Esophagus mucosa (tissue), 1 donor: ENCODE measurements at regions not wholly inside any gene's neighbourhood (a gene's known extent, or its start where the extent isn't known, plus 50 kb on each side); places are given as distances from the start of the nearest gene placed in this dataset.

Experiments used
- ATAC-seq: fragments of 200-7000 bp; cut with Tn5 transposase; one replicate; pipeline ENCODE4 v1.9.1; 2020
- donor health status: DM: yes; HTN: yes; CAD: no.

DNA sequence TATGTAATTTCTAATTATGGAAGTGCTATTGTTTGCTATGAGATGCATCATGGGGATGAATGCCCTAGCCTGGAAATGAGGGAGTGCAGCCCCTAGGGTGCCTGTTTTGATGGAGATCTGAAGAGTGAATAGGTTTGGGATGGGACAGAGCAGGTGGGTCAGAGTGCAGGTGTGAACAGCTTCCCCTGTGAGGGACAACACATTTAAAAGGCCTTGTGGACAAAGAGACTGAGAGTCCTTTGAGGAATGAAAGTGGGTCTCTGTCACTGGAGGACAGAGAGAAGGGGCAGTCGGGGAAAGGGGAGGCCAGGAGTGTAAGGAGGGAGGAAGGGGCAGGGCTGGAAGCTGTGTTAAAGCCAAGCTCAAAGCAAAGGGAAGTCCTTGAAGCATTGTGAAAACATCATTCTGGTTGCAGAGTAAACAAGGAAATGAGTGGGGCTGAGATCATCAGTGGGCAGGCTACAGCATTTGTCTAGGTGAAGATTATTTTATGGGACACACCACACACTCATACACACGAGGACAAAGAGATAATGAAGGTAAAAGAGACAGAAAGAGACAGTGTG, 877.6 kb downstream of the SLC4A3 start:
- ATAC-seq = peak; percentile 84

DNA sequence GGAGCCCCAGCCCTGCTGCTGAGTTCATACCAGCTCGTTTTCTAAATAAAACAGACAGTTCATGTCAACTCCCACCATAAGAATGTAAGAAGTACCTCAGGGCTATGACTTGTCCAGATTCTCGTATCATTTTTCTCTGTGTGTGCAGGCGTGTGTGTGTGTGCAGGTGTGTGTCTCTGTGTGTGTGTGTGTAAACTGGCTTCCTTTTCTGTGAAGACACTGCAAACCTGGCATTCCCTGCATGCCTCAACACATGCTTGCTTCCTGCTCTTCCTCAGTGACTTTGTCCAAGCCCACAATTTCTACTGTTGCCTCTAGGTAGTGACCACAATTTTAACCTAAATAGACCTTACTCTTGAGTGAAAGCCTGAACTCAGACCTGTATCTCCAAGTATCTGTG, 879.0 kb downstream of the SLC4A3 start:
- ATAC-seq = no peak

DNA sequence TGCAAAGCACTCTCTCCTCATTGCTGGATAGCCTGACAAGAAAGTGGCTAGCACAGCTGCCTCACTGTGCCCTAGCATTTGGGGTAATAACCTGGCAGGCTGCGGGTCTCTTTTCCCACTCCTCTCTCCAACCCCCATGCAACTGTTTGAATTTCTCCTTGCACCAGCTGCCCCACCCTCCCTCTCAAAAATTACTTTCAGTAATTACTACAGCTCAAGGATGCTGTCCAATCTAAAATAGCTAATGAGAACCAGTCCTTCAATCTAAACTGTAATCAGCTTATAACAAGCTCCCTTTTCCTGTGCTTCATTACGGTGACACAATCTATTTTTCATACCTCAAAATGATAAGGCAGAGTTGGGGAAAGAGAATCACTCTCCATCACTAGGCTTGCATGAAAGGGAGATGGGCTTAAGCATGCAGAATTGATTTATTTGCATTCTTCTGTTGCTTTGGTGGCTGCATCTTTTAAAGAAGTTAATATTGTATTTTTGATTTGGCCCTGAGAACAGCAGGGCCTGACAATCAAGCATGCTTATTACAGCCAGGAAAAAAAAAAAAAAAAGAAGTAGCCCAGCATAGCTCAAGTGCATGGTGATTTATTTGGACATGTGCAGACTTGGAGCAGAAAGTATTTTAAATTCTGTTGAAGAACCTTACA, 881.8 kb downstream of the SLC4A3 start:
- ATAC-seq = no peak

DNA sequence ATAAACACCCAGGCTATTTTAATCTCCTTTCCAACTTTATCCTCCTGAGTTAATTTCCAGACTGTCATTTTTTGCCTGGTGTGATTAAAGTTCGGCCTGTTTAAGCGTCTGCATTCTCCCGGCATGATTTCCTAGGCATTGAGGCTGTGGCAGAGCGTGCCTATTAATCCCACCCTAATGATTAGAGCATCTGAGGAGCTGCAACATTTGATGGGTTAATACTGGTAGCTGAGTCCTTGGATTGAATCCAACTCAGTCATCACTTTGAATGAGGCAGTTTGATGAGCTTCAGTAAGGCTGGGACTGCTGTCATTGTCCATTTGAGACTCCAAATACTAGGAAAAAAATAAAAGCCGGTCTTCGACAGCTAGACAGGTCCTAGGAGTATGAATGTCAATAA, 882.5 kb downstream of the SLC4A3 start:
- no peak for ATAC-seq

DNA sequence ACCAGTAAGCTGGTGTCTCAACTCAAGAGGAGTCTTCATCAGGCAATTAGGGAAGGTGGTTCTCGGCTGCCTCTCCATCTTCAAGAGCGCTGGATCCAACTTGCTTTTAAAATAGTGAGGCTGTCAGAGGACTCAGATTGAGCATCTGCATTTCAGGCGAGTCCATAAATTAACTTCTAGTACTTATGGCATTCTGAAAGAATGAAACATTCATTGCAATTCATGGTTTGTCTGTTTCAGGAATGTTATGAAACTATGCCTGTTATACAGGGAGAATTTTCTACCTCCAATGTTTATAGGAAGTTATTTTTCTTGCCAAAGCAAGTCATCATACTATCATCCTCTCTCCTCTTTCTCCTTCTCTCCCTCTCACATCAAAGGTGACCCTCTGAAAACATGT, 883.2 kb downstream of the SLC4A3 start:
- no peak for ATAC-seq

DNA sequence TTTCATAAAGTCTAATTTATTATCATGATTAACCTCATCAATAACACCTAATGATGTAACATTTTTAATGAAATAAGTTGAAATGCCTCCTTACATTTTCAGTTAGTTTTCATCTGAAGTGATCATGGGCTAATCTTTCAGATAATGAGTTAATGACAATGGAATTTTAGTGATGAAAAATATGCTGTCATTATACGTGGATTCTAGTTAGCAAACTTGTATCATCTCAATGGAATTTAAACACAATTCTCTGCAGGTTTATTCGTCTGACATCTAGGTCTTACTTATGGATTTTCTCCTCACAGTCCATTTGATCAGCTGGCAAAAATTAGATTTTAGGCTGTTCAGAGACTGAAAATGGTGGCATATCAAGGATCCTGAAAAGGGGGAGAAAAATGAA, 885.0 kb downstream of the SLC4A3 start:
- ATAC-seq = no peak

DNA sequence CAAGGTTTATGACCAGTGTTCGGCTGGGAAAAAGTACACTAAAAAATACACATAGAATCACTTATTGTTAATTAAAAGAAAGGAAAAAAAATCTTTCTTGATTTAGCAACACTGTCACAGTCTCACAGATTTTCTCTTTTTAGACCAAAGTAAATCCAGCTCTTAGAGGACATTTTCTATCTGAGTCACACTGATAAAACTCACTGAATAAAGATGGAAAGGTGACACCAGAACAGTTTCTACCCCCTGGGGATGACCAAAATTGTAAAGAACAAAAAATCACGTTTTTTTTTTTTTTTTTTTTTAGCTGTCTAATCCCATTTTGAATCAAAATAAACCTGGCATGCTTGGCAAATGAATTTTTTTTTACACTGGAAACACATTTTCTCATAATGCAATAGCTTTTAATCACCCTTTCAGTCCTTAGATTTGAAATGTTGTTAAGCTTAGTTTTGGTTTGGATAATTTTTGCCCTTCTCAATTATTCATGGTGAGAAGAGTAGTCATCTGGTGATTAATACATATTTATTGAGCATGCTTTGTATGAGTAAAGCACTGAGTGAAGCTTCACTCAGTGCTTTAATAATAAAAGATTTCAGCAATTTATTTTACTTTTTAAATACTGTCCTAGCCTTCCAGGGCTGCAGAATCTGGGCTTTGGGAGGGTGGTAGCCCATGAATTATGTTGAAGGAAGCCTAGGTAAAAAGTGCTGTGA, 886.3 kb downstream of the SLC4A3 start:
- ATAC-seq = no peak

DNA sequence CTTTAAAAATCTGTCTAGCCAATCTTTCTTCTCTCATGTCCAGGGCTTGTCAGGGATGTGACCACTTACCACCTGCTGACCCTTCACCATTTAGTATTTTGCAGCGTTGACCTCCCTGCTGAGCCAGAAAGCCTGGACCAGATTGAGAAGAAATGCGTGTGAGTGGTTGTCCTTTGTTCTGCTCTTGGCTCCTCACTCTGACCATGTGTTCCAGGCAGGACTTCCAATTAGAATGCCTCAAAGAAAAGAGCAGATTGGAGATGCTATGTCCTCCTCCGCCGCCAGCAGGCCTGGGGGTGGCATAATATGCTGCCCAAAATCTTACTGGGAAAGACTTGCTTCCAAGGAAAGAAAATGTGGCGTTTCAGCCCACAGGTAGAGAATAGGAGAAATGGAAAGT, 894.1 kb downstream of the SLC4A3 start:
- ATAC-seq = no peak

DNA sequence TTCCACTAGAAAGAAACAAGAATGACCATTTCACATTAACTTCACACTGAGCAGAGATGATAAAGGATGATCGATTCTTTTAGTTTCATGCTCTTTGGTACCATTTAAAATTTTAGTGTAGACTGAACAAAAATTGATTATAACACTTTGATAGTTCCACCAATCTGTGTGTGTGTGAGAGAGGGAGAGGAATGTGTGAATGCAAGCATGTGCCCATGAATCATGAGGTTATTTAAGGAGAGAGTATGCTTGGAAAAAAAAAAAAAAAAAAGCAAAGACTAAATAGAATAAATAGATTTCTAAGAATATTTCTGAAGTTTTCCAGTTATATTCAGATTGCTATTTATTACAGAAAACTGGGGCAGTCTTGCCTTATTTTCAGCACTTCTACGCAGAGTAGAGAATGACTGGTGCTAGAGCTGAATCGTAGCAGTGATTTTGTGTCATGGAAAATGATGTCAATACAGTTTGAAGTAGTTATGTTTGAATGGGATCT, 900.8 kb downstream of the SLC4A3 start:
- ATAC-seq = no peak

DNA sequence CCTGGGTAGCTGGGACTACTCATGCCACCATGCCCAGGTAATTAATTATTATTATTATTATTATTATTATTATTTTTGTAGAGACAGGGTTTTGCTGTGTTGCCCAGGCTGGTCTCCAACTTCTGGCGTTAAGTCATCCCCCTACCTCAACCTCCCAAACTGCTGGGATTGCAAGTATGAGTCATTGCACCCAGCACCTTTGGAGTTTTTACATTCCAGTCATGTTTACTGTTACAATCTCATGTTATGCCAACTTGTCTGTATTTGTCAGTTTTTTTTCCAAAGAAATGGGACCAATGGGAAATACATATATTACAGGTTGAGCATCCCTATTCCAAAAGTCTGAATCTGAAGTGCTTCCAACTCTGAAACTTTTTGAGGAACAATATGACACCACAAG, 903.8 kb downstream of the SLC4A3 start:
- ATAC-seq = no peak

DNA sequence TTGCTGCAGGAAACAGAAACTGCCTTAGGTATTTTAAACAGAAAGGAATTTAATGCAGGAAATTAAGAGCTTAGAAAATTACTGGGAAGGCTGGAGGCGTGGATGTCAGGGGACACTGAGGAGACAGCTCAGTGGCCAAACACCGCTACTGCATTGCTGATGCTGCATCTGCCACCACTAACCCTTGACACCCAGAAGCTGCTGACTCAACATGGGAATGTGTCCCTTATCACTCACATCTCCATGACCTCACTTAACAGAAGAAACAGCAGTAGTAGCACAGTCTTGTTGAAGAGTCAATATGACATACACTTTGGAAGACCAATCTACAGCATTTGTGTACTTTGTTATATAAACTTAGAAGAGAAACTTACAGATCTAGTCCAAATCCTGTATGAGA, 906.1 kb downstream of the SLC4A3 start:
- peak; percentile 88 for ATAC-seq

DNA sequence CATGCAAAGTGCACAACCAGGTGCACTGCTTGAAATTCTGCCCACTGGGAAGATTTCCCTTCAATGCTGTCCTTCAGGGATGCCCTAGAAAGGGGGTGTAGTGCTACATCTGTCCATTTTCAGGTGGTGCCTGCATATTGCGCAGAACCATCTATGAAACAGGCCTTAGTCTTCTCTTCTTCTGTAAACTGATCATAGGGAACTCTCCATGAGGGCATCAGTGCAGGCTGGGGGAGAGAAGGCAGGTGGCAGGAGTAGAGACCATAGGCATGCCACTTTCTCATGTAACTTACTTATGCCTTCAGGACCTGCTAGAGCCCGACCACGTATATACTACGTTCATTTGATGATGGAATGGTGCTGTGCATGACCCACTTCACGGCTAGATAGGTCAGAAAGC, 912.1 kb downstream of the SLC4A3 start:
- no peak for ATAC-seq

DNA sequence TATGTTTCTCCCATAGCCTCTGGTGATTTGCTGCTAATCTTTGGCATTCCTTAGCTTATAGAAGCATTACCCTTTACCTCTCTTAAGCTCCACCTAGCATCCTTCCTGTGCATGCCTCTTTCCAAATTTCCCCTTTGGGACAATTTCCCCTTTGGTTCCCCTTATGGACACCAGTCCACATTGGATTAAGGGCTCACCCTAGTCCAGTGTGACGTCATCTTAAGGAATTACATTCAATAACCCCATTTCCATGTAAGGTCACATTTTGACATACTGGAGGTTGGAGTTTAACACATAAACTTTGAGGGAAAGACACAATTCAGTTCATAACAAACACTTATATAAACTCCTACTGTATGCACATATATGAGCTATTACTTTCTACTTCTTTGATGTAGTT, 916.6 kb downstream of the SLC4A3 start:
- no peak for ATAC-seq

DNA sequence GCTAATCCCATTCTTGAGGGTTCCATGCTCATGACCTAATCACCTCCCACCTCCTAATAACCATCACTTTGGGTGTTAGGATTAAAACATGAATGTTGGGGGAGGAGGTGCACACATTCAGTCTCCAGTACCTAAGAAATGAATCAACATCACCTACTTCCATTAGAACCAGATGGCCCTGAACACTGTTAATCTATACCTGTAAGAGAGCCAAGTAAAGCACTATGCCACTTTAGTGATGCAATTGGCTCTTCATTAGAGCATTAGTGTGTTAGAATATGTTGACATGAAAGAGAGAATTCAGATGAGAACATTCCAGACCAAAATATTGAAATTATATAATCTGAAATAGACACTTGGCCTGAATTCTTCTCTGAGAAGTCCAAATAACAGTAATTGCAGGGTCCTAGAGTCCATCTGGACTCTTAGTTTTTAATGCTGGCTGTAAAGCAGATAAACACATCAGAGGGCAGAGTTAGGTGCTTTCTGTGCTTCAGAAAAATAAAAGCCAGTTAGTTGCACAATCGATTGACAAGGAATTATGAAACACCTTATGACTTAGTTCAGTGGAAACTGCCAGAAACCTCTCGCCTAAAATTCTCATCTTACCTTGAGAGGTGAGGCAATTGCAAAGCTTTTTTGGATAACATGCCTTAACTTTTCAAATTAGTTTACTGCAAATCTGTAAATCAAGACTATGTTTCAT, 923.7 kb downstream of the SLC4A3 start:
- peak; percentile 68 for ATAC-seq

DNA sequence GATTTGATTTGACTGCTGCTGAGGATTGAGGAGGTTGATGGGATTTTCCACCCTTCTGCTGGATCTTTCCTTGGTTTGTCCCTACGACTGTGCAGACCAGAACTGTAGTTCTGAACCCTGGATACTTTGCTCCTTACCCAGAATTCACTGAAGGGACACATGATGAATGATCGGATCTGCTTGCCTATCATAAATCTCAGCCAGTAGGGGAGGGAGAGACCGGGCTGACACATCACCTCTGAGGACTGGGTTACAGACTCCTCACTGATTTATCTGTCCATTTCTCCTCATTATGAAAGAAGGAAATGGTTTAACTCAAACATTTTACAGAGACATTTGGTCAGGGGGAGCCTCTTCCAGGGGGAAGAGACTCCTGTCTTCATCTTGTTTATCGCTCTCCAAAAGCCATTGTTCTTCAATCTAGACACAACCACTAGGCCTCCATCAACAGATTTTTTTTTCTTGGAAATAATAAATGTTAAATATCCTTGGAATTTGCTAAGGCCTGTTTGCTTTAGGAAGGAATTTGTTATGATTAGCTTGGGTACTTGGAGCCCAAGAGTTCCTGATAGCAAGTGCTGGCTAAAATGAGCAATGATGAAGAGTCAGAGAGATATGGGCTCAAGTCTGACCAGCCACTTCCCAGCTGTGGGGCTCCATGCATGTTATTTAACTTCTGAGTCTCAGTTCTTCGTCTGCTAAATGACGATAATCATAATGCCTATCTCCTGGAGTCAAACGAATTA, 925.5 kb downstream of the SLC4A3 start:
- ATAC-seq = no peak

DNA sequence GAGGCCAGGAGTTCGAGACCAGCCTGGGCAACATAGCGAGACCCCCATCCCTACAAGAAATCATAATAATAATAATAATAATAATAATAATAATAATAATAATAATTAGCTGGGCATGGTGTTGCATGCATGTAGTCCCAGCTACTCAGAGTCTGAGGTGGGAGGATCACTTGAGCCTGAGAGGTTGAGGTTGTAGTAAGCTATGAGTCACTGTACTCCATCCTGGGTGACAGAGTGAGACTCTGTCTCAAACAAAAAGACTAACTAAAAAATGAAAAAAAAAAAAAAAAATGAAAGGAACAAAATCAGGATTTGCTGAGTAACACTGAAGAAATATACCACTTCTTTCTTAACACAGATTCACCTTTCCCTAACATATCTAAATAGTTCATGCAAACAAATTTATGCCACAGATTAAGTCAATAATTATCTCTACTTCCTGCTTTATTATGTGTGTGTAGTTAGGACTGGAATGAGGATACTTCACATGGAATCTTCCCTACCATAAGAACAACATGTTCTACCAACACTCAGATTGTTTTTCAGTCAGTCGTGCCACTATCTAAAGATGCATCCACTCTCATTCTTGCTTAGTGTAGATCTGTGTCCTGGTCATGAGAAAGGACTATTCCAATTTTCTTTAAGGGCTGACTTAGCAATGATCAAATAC, 928.7 kb downstream of the SLC4A3 start:
- no peak for ATAC-seq

DNA sequence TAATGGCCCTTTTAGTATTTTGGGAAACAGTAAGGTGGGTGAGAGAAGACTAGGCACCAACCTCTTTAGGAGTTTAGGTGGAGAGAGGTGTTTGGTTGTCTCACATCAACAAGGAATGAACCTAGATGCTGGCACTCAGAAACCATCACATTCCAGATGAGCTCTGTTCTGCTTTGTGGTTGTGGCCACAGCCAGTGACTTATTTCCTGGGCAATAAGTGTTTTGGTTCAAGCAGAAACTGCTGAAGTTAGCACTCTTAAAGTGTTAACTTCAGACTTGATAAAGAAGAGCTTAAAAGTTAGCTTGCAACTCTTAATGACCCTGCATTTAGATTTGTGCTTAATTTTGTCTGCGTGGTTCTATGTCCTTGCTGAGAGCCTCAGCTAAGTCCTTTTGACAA, 929.2 kb downstream of the SLC4A3 start:
- no peak for ATAC-seq

DNA sequence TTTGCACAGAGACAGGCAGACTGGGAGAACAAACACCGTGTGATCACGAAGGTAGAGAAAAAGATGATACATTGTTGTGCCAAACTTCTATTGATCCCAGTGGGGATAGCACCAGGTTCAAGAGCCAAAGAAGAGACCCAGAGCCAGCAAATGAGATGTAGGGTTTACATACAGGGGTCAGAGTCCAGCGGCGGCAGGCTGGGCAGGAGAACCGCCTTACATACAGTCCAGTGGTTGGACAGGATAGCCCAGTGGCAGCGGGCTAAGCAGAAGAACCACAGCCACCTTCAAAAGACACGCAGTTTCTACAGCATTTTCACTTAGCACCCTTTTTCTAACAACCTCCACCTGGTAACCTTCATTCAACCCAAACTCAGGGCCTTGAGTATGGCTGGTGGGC, 932.8 kb downstream of the SLC4A3 start:
- ATAC-seq = no peak

DNA sequence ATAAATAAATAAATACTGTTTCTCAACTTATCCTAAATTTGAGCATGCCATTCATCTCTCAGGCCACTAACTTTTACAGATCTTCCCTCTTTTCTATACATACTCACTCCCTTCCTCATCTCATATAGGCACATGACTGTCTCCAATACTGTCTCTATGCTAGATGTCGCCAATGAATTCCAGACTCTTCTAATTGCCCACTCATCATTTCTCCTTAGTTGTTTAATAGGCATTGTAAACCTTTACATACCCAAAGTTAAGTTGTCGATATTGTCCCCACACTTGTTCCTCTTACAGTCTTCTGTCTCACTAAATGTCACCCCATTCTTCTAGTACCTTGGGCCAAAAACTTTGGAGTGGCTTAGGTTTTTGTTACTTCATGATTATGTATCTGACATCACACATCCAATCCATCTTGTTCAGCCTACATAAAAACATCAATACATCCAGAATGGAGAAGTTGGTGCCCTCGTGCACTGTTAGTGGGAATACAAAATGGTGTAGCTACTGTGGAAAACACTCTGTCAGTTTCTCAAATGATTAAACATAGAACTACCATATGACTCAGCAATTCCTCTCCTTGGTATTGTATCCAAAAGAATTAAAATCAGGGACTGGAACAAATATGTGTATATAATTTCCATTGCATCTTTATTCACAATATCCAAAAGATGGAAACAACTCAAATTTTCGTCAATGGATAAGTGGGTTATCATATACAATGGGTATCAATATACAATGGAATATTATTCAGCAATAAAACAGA, 935.1 kb downstream of the SLC4A3 start:
- ATAC-seq = no peak

DNA sequence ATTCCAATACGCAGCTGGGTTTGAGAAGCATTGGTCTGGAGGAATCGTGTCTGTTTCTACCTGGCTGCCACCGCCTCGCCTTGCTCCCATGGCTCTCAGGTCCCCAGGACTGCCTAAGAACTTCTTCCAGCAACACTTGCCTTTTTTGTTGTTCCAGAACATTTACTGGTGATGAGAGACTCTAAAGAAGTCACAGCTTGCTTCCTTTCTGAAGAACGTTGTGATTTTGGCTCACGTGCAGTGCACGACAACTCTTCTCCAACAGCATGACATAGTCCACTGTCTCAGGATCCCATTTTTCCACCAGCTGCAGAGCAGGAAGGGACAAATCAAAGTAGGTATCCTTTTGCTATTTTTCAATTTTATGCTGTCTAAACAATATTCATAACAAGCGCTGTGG, 940.9 kb downstream of the SLC4A3 start:
- ATAC-seq = no peak
